GM12878 (cell line): ENCODE measurements at regions not wholly inside any gene's neighbourhood (a gene's known extent, or its start where the extent isn't known, plus 50 kb on each side); places are given as distances from the start of the nearest gene placed in this dataset.

ENCODE experiments used
- ATAC-seq: fragments of 200-7000 bp; cut with Tn5 transposase; 3 replicates; pipeline ENCODE4 v1.9.1; 2020; ENCODE audit warnings: mild to moderate bottlenecking, moderate library complexity
- BruUV-seq: library from RNA; stranded (reverse); fragments of 400-500 nt; replicated peaks from 2 replicates; lab custom pipeline; 2021; lab: Mats Ljungman, UMichigan
- CTCF ChIA-PET: fragments of 300-600 bp; sonication (Branson Sonifier 250); formaldehyde crosslinking; extraction: SDS; loops from one replicate; lab custom pipeline; 2021; ENCODE audit warnings: inconsistent platforms; lab: Yijun Ruan, JAX
- POLR2A ChIA-PET: fragments of 350-600 bp; formaldehyde crosslinking; extraction: SDS; loops from one replicate; lab custom pipeline; 2021; ENCODE audit warnings: inconsistent platforms; lab: Charles Lee
- RAD21 ChIA-PET: fragments of 300-600 bp; sonication (Branson Sonifier 250); formaldehyde crosslinking; loops from one replicate; lab custom pipeline; 2023; ENCODE audit warnings: antibody characterized with exemption; ENCODE audit not compliant: unreplicated experiment; lab: Charles Lee
- SMC1A ChIA-PET: fragments of 300-600 bp; sonication (Branson Sonifier 250); formaldehyde crosslinking; loops from one replicate; lab custom pipeline; 2023; ENCODE audit not compliant: unreplicated experiment, uncharacterized antibody; lab: Charles Lee
- DNase-seq: peaks from one replicate; pipeline ENCODE4 v3.0.0-alpha.2; 2011; ENCODE audit warnings: low read depth, low spot score
- FAIRE-seq: peaks from 3 replicates; lab custom pipeline; 2011; peaks lifted over from hg19 to GRCh38; lab: Jason Lieb, UNC
- H2AFZ ChIP-seq: 2 replicates; pipeline ENCODE4 v1.6.0; 2011; ENCODE audit warnings: low read depth, low read length, control low read depth; ENCODE audit not compliant: control insufficient read depth
- H3K27ac ChIP-seq: 2 replicates; pipeline ENCODE4 v1.5.1; 2011; ENCODE audit warnings: control low read depth; ENCODE audit not compliant: control insufficient read depth, insufficient read depth
- H3K27me3 ChIP-seq, 2 experiments: replicated peaks in 1 of 2; 2 replicates each; pipeline versions ENCODE4 v1.6.0 to v1.6.1; 2011; ENCODE audit warnings: low read length in 1 of 2; ENCODE audit not compliant: control insufficient read depth in 2 of 2, insufficient read depth in 2 of 2
- H3K36me3 ChIP-seq, 2 experiments: 2 replicates each; pipeline ENCODE4 v1.5.1; 2011; ENCODE audit warnings: low read length in 1 of 2; ENCODE audit not compliant: control insufficient read depth in 2 of 2, insufficient read depth in 2 of 2
- H3K4me1 ChIP-seq: 2 replicates; pipeline ENCODE4 v1.6.1; 2011; ENCODE audit warnings: mild to moderate bottlenecking, low read length, moderate library complexity, mixed read lengths; ENCODE audit not compliant: control insufficient read depth, insufficient read depth
- H3K4me2 ChIP-seq: 2 replicates; pipeline ENCODE4 v1.6.0; 2011; ENCODE audit warnings: control low read depth; ENCODE audit not compliant: control insufficient read depth, insufficient read depth
- H3K4me3 ChIP-seq: fragments of 200-600 bp; sonication (generic); 2 replicates; pipeline ENCODE4 v1.5.1; 2016
- H3K79me2 ChIP-seq: 2 replicates; pipeline ENCODE4 v1.6.0; 2011; ENCODE audit warnings: low read length; ENCODE audit not compliant: control insufficient read depth, insufficient read depth
- H3K9ac ChIP-seq: 2 replicates; pipeline ENCODE4 v1.8.0; 2011; ENCODE audit warnings: low read length, control low read depth, mixed read lengths; ENCODE audit not compliant: control insufficient read depth, insufficient read depth
- H3K9me3 ChIP-seq: replicated peaks from 3 replicates; pipeline ENCODE4 v1.5.1; 2011; ENCODE audit warnings: mild to moderate bottlenecking, low read length; ENCODE audit not compliant: control insufficient read depth, insufficient read depth
- H4K20me1 ChIP-seq: 2 replicates; pipeline ENCODE4 v1.6.0; 2011; ENCODE audit not compliant: control insufficient read depth, insufficient read depth
- CREB1 ChIP-seq: IDR thresholded peaks from 2 replicates; pipeline ENCODE4 v1.6.1; 2012; ENCODE audit warnings: low read depth, mild to moderate bottlenecking, inconsistent platforms
- EED ChIP-seq: sonication (generic); IDR thresholded peaks from 2 replicates; pipeline ENCODE4 v1.6.1; 2016; ENCODE audit warnings: antibody characterized with exemption, low read depth
- FOXM1 ChIP-seq: IDR thresholded peaks from 2 replicates; pipeline ENCODE4 v1.6.1; 2012; ENCODE audit warnings: low read depth, mild to moderate bottlenecking, inconsistent platforms, low read length, moderate library complexity
- JUND ChIP-seq: IDR thresholded peaks from 2 replicates; pipeline ENCODE4 v1.6.1; 2012; ENCODE audit warnings: low read depth, mild to moderate bottlenecking, low read length, improper control_type of control experiment, moderate library complexity
- MYB ChIP-seq: fragments of 150-350 bp; IDR thresholded peaks from 2 replicates; pipeline ENCODE4 v1.6.1; 2014; ENCODE audit warnings: mild to moderate bottlenecking, low read depth, low read length, borderline replicate concordance
- NFYB ChIP-seq: IDR thresholded peaks from 2 replicates; pipeline ENCODE4 v1.6.1; 2011; ENCODE audit warnings: low read depth, mild to moderate bottlenecking, low read length, improper control_type of control experiment, moderate library complexity; ENCODE audit not compliant: insufficient read depth
- NR2C2 ChIP-seq: IDR thresholded peaks from 2 replicates; pipeline ENCODE4 v1.6.1; 2011; ENCODE audit warnings: borderline replicate concordance, low read depth; ENCODE audit not compliant: control insufficient read depth, insufficient read length
- POU2F2 ChIP-seq: IDR thresholded peaks from 3 replicates; pipeline ENCODE4 v1.6.1; 2011; ENCODE audit warnings: low read depth, mild to moderate bottlenecking, low read length, borderline replicate concordance
- RB1 ChIP-seq: fragments of 450-650 bp; formaldehyde crosslinking; IDR thresholded peaks from 2 replicates; pipeline ENCODE4 v1.6.1; 2017; ENCODE audit warnings: mild to moderate bottlenecking, borderline replicate concordance
- SIN3A ChIP-seq: IDR thresholded peaks from 2 replicates; pipeline ENCODE4 v1.6.1; 2012; ENCODE audit warnings: low read depth, low read length, improper control_type of control experiment
- WGBS: methylation state at CpG from one replicate; pipeline ENCODE4 v1.1.6; 2016; ENCODE audit warnings: low lambda C conversion rate; ENCODE audit not compliant: insufficient replicate concordance, insufficient coverage; ENCODE audit errors: missing lambda C conversion rate; 5-methylcytosine and 5-hydroxymethylcytosine counted together
- in situ Hi-C: fragments of 300-500 bp; cut with MboI; formaldehyde crosslinking; loops from 9 replicates; pipeline ENCODE4 v1.14.3; 2018; ENCODE audit warnings: mixed read lengths
- intact Hi-C: fragments of 100-400 bp; cut with micrococcal nuclease; formaldehyde crosslinking; loops from one replicate; pipeline ENCODE4 v1.14.2; 2022; ENCODE audit not compliant: unreplicated experiment
- TF ChIP-seq, protein P1 (sequence below): fragments of 450-650 bp; IDR thresholded peaks from 2 replicates; pipeline ENCODE4 v1.6.1; 2017; ENCODE audit warnings: low read depth, mild to moderate bottlenecking, moderate library complexity
- TF ChIP-seq, protein P2 (sequence below): IDR thresholded peaks from 2 replicates; pipeline ENCODE4 v1.6.1; 2012; ENCODE audit warnings: mild to moderate bottlenecking, low read depth, low read length
- TF ChIP-seq, protein P3 (sequence below): IDR thresholded peaks from 2 replicates; pipeline ENCODE4 v1.6.1; 2011; ENCODE audit warnings: mild to moderate bottlenecking, low read depth, low read length, moderate library complexity; ENCODE audit not compliant: insufficient replicate concordance

DNA sequence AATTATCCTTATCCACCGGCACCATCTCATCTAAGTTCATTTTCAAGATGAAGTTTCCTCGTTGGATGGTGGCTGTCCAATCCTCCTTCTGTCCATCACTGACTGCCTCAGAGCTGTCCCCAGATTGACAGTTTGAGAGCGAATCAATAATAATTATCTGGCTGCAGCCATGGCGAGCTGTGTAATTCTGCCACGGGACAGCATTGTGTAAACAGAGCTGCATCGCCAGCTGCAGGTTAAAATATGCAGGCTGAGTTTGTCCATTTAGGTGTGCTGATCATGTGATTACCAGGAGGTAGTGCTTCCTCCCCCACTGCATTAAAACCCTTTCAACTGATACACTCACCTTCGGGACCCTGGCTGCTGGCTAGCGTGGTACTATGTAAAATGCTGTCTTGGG is 461.9 kb upstream of the ONECUT1 start:
- TF ChIP-seq NR2C2 = no peak
- TF ChIP-seq POU2F2 = no peak
- TF ChIP-seq CREB1 = no peak
- SMC1A ChIA-PET = no interaction called here
- Histone ChIP-seq H3K4me1 (no peaks in the 10 kb centered on the region), H3K9me3 (no peaks in the 10 kb centered on the region), H3K4me2 (no peak overlapping the region), H3K4me3 (no peak overlapping the region), H3K36me3 (no peaks in the 10 kb centered on the region), H3K79me2 (no peaks in the 10 kb centered on the region), H4K20me1 (no peaks in the 10 kb centered on the region), H3K27ac (no peak overlapping the region), H3K9ac (no peak overlapping the region), H2AFZ (no peak overlapping the region), H3K27me3 (no peaks in the 10 kb centered on the region)
- BruUV-seq = no TSS peak
- CTCF ChIA-PET = no interaction called here
- in situ Hi-C loops (no loop called here), intact Hi-C loops (no loop called here)
- POLR2A ChIA-PET = no interaction called here
- RAD21 ChIA-PET = no interaction called here
- no peak for DNase-seq
- no peak for ATAC-seq
- no peak for FAIRE-seq
- 9% methylated on average over 8 of the region's 8 CpGs for WGBS

DNA sequence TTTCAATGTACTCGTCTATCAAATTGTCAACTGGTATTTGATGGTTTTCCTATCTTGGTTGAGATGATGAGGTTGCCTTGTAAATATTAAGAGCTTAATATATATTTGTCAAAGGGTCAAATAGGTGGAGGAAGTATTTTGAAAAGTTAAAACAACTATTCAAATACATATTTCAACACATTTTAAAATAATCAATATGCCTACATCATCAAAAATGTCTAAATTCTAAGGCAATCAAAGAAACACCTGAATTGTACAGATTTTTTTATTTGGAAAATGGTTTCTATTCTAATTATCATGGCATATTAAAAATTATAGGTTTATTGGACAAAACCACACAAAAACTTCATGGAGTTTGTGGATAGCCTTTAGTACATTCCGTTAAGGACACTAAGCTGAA is 461.4 kb upstream of the ONECUT1 start:
- ChIA-PET RAD21 (no interaction called here), CTCF (interaction anchor here (0.6 kb wide), 1 partner anchor 167 kb away, joined by 4 read pairs; no protein-coding TSS in a partner anchor), POLR2A (no interaction called here), SMC1A (no interaction called here)
- no peaks in the 10 kb centered on the region for H3K4me1 ChIP-seq
- intact Hi-C loops (no loop called here), in situ Hi-C loops (no loop called here)
- no peak overlapping the region for H3K27ac ChIP-seq
- no peaks in the 10 kb centered on the region for H3K36me3 ChIP-seq
- no peaks in the 10 kb centered on the region for H4K20me1 ChIP-seq
- ATAC-seq = no peak
- 0% methylated on average over 2 of the region's 2 CpGs for WGBS
- H3K79me2 ChIP-seq = no peaks in the 10 kb centered on the region
- FAIRE-seq = no peak
- H3K27me3 ChIP-seq = no peaks in the 10 kb centered on the region
- no peaks in the 10 kb centered on the region for H3K9me3 ChIP-seq
- no peak for DNase-seq
- no TSS peak for BruUV-seq
- H2AFZ ChIP-seq = no peak overlapping the region
- H3K4me2 ChIP-seq = no peak overlapping the region
- H3K9ac ChIP-seq = no peak overlapping the region
- no peak overlapping the region for H3K4me3 ChIP-seq
- TF ChIP-seq JUND = no peak
- TF ChIP-seq MYB = no peak
- TF ChIP-seq, protein P1, sequence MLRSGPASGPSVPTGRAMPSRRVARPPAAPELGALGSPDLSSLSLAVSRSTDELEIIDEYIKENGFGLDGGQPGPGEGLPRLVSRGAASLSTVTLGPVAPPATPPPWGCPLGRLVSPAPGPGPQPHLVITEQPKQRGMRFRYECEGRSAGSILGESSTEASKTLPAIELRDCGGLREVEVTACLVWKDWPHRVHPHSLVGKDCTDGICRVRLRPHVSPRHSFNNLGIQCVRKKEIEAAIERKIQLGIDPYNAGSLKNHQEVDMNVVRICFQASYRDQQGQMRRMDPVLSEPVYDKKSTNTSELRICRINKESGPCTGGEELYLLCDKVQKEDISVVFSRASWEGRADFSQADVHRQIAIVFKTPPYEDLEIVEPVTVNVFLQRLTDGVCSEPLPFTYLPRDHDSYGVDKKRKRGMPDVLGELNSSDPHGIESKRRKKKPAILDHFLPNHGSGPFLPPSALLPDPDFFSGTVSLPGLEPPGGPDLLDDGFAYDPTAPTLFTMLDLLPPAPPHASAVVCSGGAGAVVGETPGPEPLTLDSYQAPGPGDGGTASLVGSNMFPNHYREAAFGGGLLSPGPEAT = no peak
- TF ChIP-seq SIN3A = no peak
- no peak for TF ChIP-seq RB1
- TF ChIP-seq, protein P2, sequence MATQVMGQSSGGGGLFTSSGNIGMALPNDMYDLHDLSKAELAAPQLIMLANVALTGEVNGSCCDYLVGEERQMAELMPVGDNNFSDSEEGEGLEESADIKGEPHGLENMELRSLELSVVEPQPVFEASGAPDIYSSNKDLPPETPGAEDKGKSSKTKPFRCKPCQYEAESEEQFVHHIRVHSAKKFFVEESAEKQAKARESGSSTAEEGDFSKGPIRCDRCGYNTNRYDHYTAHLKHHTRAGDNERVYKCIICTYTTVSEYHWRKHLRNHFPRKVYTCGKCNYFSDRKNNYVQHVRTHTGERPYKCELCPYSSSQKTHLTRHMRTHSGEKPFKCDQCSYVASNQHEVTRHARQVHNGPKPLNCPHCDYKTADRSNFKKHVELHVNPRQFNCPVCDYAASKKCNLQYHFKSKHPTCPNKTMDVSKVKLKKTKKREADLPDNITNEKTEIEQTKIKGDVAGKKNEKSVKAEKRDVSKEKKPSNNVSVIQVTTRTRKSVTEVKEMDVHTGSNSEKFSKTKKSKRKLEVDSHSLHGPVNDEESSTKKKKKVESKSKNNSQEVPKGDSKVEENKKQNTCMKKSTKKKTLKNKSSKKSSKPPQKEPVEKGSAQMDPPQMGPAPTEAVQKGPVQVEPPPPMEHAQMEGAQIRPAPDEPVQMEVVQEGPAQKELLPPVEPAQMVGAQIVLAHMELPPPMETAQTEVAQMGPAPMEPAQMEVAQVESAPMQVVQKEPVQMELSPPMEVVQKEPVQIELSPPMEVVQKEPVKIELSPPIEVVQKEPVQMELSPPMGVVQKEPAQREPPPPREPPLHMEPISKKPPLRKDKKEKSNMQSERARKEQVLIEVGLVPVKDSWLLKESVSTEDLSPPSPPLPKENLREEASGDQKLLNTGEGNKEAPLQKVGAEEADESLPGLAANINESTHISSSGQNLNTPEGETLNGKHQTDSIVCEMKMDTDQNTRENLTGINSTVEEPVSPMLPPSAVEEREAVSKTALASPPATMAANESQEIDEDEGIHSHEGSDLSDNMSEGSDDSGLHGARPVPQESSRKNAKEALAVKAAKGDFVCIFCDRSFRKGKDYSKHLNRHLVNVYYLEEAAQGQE = no peak
- TF ChIP-seq EED = no peak
- TF ChIP-seq NFYB = no peak
- TF ChIP-seq, protein P3, sequence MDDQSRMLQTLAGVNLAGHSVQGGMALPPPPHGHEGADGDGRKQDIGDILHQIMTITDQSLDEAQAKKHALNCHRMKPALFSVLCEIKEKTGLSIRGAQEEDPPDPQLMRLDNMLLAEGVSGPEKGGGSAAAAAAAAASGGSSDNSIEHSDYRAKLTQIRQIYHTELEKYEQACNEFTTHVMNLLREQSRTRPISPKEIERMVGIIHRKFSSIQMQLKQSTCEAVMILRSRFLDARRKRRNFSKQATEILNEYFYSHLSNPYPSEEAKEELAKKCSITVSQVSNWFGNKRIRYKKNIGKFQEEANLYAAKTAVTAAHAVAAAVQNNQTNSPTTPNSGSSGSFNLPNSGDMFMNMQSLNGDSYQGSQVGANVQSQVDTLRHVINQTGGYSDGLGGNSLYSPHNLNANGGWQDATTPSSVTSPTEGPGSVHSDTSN = no peak
- TF ChIP-seq FOXM1 = no peak
